Testis (tissue), 2 donors: ENCODE measurements at regions not wholly inside any gene's neighbourhood (a gene's known extent, or its start where the extent isn't known, plus 50 kb on each side); places are given as distances from the start of the nearest gene placed in this dataset.

Experiments used
- DNase-seq: peaks from one replicate; pipeline ENCODE4 v3.0.0-alpha.2; 2019
- H3K27ac ChIP-seq, 2 donors: fragments of 200-600 bp; sonication (generic); one replicate each; pipeline ENCODE4 v1.5.1; 2019
- H3K27me3 ChIP-seq: fragments of 200-600 bp; sonication (generic); one replicate; pipeline ENCODE4 v1.5.1; 2019
- H3K36me3 ChIP-seq: fragments of 200-600 bp; sonication (generic); one replicate; pipeline ENCODE4 v1.5.1; 2017; ENCODE audit warnings: low read depth; ENCODE audit errors: missing control alignments
- H3K4me1 ChIP-seq: fragments of 200-600 bp; sonication (generic); one replicate; pipeline ENCODE4 v1.5.1; 2019
- H3K4me3 ChIP-seq, 2 donors: fragments of 200-600 bp; sonication (generic); one replicate each; pipeline ENCODE4 v1.5.1; 2017 to 2019
- H3K9me3 ChIP-seq: fragments of 200-600 bp; sonication (generic); one replicate; pipeline ENCODE4 v1.5.1; 2017
- CTCF ChIP-seq, 3 experiments: fragments of 450-650 bp in 2 of 3; fragments of 200-600 bp in 1 of 3; sonication (generic) in 1 of 3; IDR thresholded peaks; one replicate each; pipeline ENCODE4 v1.5.1; 2016 to 2019; ENCODE audit warnings: antibody characterized with exemption in 3 of 3, mild to moderate bottlenecking in 2 of 3, moderate library complexity in 1 of 3
- POLR2A ChIP-seq: fragments of 450-650 bp; IDR thresholded peaks from one replicate; pipeline ENCODE4 v1.6.1; 2017; ENCODE audit warnings: antibody characterized with exemption, mild to moderate bottlenecking, moderate library complexity
- WGBS, 2 donors: methylation state at CpG; one replicate each; pipeline ENCODE4 v1.1.5; 2018; 5-methylcytosine and 5-hydroxymethylcytosine counted together
- intact Hi-C: fragments of 100-400 bp; cut with DNase I; formaldehyde crosslinking; loops from one replicate; pipeline ENCODE4 v1.15.1; 2023; ENCODE audit warnings: low total_unique reads

- Histone ChIP-seq H3K4me1 (no peaks in the 10 kb centered on the region), H3K36me3 (no peaks in the 10 kb centered on the region), H3K27me3 (no peaks in the 10 kb centered on the region), H3K9me3 (no peaks in the 10 kb centered on the region), H3K4me3 (no peak overlapping the region), H3K27ac (no peak overlapping the region)
- TF ChIP-seq CTCF (IDR thresholded peaks at IDR 0.05) (no peak), POLR2A (no peak)
- DNase-seq, result no peak
- intact Hi-C loops, result no loop called here
Observed at GRCh38 chr18:2027756-2028155, 543.5 kb downstream of the METTL4 start.

GRCh38 chr18:2028986-2029385, 542.3 kb downstream of the METTL4 start:
- no peak for DNase-seq
- Histone ChIP-seq H3K27ac (no peak overlapping the region), H3K4me1 (no peaks in the 10 kb centered on the region), H3K4me3 (no peak overlapping the region), H3K9me3 (no peaks in the 10 kb centered on the region), H3K36me3 (no peaks in the 10 kb centered on the region), H3K27me3 (no peaks in the 10 kb centered on the region)
- WGBS, 2 donors, result 55 to 87% methylated on average over 3 of the region's 3 CpGs
- no peak for TF ChIP-seq CTCF (IDR thresholded peaks at IDR 0.05)
- no peak for TF ChIP-seq POLR2A
- intact Hi-C loops, result no loop called here

- Histone ChIP-seq H3K27ac (no peak overlapping the region), H3K27me3 (no peaks in the 10 kb centered on the region), H3K4me1 (no peaks in the 10 kb centered on the region), H3K4me3 (no peak overlapping the region), H3K36me3 (no peaks in the 10 kb centered on the region), H3K9me3 (no peaks in the 10 kb centered on the region)
- intact Hi-C loops, result no loop called here
- no peak for DNase-seq
- TF ChIP-seq CTCF (IDR thresholded peaks at IDR 0.05), result no peak
- no peak for TF ChIP-seq POLR2A
Observed at GRCh38 chr18:2030647-2031046, 540.7 kb downstream of the METTL4 start.

GRCh38 chr18:2032036-2032435, 539.3 kb downstream of the METTL4 start:
- no peak for DNase-seq
- intact Hi-C loops, result no loop called here
- Histone ChIP-seq H3K27ac (no peak overlapping the region), H3K4me1 (no peaks in the 10 kb centered on the region), H3K36me3 (no peaks in the 10 kb centered on the region), H3K9me3 (no peaks in the 10 kb centered on the region), H3K27me3 (no peaks in the 10 kb centered on the region), H3K4me3 (no peak overlapping the region)
- TF ChIP-seq CTCF (IDR thresholded peaks at IDR 0.05), result no peak
- TF ChIP-seq POLR2A, result no peak

GRCh38 chr18:2035056-2035455, 536.2 kb downstream of the METTL4 start:
- H3K36me3 ChIP-seq, result no peaks in the 10 kb centered on the region
- H3K4me1 ChIP-seq, result no peaks in the 10 kb centered on the region
- no peak overlapping the region for H3K4me3 ChIP-seq
- WGBS, 2 donors, result 88 to 92% methylated on average over 7 of the region's 7 CpGs
- no peaks in the 10 kb centered on the region for H3K9me3 ChIP-seq
- no peaks in the 10 kb centered on the region for H3K27me3 ChIP-seq
- no peak overlapping the region for H3K27ac ChIP-seq
- TF ChIP-seq POLR2A, result no peak
- no peak for TF ChIP-seq CTCF (IDR thresholded peaks at IDR 0.05)
- no peak for DNase-seq
- intact Hi-C loops, result no loop called here
